Endothelial cell (in vitro differentiated cells): ENCODE measurements at regions not wholly inside any gene's neighbourhood (a gene's known extent, or its start where the extent isn't known, plus 50 kb on each side); places are given as distances from the start of the nearest gene placed in this dataset.

Experiments used
- DNase-seq: peaks from one replicate; pipeline ENCODE4 v3.0.0; 2021; ENCODE audit warnings: low spot score
- H3K27ac Mint-ChIP-seq: one replicate; pipeline ENCODE4 v1.8.0; 2021; ENCODE audit warnings: mixed read lengths, inconsistent platforms; ENCODE audit not compliant: unreplicated experiment
- H3K27me3 Mint-ChIP-seq: one replicate; pipeline ENCODE4 v1.8.0; 2021; ENCODE audit warnings: mild to moderate bottlenecking, moderate library complexity, mixed read lengths, inconsistent platforms; ENCODE audit not compliant: unreplicated experiment
- H3K36me3 Mint-ChIP-seq: one replicate; pipeline ENCODE4 v1.8.0; 2021; ENCODE audit warnings: mild to moderate bottlenecking, low read depth, mixed read lengths, inconsistent platforms; ENCODE audit not compliant: unreplicated experiment
- H3K4me1 Mint-ChIP-seq: one replicate; pipeline ENCODE4 v1.8.0; 2021; ENCODE audit warnings: mild to moderate bottlenecking, mixed read lengths, inconsistent platforms; ENCODE audit not compliant: unreplicated experiment
- H3K4me3 Mint-ChIP-seq: one replicate; pipeline ENCODE4 v1.8.0; 2021; ENCODE audit warnings: mild to moderate bottlenecking, mixed read lengths, inconsistent platforms; ENCODE audit not compliant: unreplicated experiment
- H3K9me3 Mint-ChIP-seq: one replicate; pipeline ENCODE4 v1.8.0; 2021; ENCODE audit warnings: mixed read lengths, inconsistent platforms; ENCODE audit not compliant: unreplicated experiment
- CTCF ChIP-seq: fragments of 200-600 bp; sonication (generic); IDR thresholded peaks from one replicate; pipeline ENCODE4 v1.5.0; 2021; ENCODE audit warnings: antibody characterized with exemption; ENCODE audit not compliant: unreplicated experiment

GRCh38 chr13:75931116-75931515 lies 295.0 kb downstream of the LMO7 start:
- DNase-seq: no peak
- Mint-ChIP-seq H3K27ac (no peak overlapping the region), H3K36me3 (no peaks in the 10 kb centered on the region), H3K9me3 (no peaks in the 10 kb centered on the region), H3K4me3 (no peak overlapping the region), H3K4me1 (no peaks in the 10 kb centered on the region), H3K27me3 (peaks cover 2% of the 10 kb centered on the region)
- TF ChIP-seq CTCF: no peak

DNA sequence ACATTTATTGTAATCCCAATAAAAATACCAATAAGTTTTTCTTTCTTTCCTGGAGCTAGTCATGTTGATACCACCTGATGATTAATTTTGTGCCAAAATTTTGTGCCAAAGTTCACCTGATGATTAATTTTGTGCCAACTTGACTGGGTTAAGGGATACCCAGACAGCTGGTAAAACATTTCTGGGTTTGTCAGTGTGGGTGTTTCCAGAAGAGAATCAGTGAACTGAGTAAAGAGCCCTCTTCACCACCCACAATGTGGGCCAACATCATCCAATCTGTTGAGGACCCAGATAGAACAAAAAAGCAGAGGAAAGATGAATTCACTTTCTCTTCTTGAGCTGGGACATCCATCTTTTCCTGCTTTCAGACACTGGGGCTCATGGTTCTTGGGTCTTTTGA lies 292.9 kb downstream of the LMO7 start:
- H3K27ac Mint-ChIP-seq: no peak overlapping the region
- H3K36me3 Mint-ChIP-seq: no peaks in the 10 kb centered on the region
- peaks cover 2% of the 10 kb centered on the region for H3K27me3 Mint-ChIP-seq
- no peak for TF ChIP-seq CTCF
- DNase-seq: no peak
- H3K4me1 Mint-ChIP-seq: no peaks in the 10 kb centered on the region
- H3K4me3 Mint-ChIP-seq: no peak overlapping the region
- no peaks in the 10 kb centered on the region for H3K9me3 Mint-ChIP-seq

- Mint-ChIP-seq H3K27ac (no peak overlapping the region), H3K4me1 (no peaks in the 10 kb centered on the region), H3K36me3 (no peaks in the 10 kb centered on the region), H3K9me3 (no peaks in the 10 kb centered on the region), H3K4me3 (no peak overlapping the region), H3K27me3 (peaks cover 2% of the 10 kb centered on the region)
- TF ChIP-seq CTCF: no peak
- no peak for DNase-seq
Observed at GRCh38 chr13:75927183-75927669, 291.1 kb downstream of the LMO7 start.

DNA sequence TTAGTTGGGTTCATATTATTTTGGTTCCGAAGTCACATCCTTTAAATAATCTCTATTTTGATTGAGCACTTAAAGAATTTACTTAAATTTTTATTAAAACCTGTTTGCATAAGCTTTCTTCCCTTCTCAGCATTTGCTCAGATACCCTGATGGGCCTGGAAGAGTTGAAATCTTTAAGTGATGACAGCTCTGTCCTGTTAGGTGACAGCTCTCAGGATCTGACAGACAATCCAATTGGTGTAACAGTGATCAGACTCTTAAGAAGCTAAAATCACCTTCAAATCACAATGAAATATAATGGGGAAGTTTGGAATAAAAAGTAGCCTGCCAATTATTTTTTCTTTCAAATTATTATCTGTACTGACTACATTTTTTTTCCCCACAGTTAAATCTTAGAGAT lies 284.4 kb downstream of the LMO7 start:
- TF ChIP-seq CTCF: no peak
- no peaks in the 10 kb centered on the region for H3K4me1 Mint-ChIP-seq
- no peaks in the 10 kb centered on the region for H3K27me3 Mint-ChIP-seq
- H3K36me3 Mint-ChIP-seq: no peaks in the 10 kb centered on the region
- H3K9me3 Mint-ChIP-seq: no peaks in the 10 kb centered on the region
- H3K4me3 Mint-ChIP-seq: no peak overlapping the region
- DNase-seq: no peak
- no peak overlapping the region for H3K27ac Mint-ChIP-seq

GRCh38 chr13:75919660-75920199 lies 283.6 kb downstream of the LMO7 start:
- DNase-seq: no peak
- no peak overlapping the region for H3K27ac Mint-ChIP-seq
- H3K9me3 Mint-ChIP-seq: no peaks in the 10 kb centered on the region
- H3K36me3 Mint-ChIP-seq: no peaks in the 10 kb centered on the region
- no peaks in the 10 kb centered on the region for H3K4me1 Mint-ChIP-seq
- no peak overlapping the region for H3K4me3 Mint-ChIP-seq
- TF ChIP-seq CTCF: no peak
- no peaks in the 10 kb centered on the region for H3K27me3 Mint-ChIP-seq
